EH (cell line): ENCODE measurements at regions not wholly inside any gene's neighbourhood (a gene's known extent, or its start where the extent isn't known, plus 50 kb on each side); places are given as distances from the start of the nearest gene placed in this dataset.

Experiments
- DNase-seq: peaks from one replicate; pipeline ENCODE4 v3.0.0-alpha.2; 2015; ENCODE audit warnings: low read depth

- DNase-seq, result peak; percentile 93
These were observed 472.9 kb downstream of the PRELID2 start for GRCh38 chr5:145362266-145362665.

GRCh38 chr5:145360936-145361335 lies 474.2 kb downstream of the PRELID2 start:
- DNase-seq, result peak; percentile 68

- DNase-seq, result peak; percentile 73
These were observed 484.6 kb downstream of the PRELID2 start for GRCh38 chr5:145350513-145350912.

- peak; percentile 83 for DNase-seq
These were observed 488.0 kb downstream of the PRELID2 start for GRCh38 chr5:145347026-145347616.

GRCh38 chr5:145345511-145346287 lies 489.4 kb downstream of the PRELID2 start:
- peak; percentile 53 for DNase-seq

- DNase-seq, result peak; percentile 41
These were observed 493.3 kb downstream of the PRELID2 start for GRCh38 chr5:145341842-145342241.

GRCh38 chr5:145340099-145340498 lies 495.0 kb downstream of the PRELID2 start:
- no peak for DNase-seq

- peak; percentile 36 for DNase-seq
These were observed 510.2 kb downstream of the PRELID2 start for GRCh38 chr5:145324767-145325479.

- DNase-seq, result peak; percentile 78
These were observed 511.0 kb downstream of the PRELID2 start for GRCh38 chr5:145324101-145324500.

- DNase-seq, result no peak
These were observed 518.9 kb downstream of the PRELID2 start for GRCh38 chr5:145316282-145316681.

- DNase-seq, result no peak
These were observed 527.2 kb downstream of the PRELID2 start for GRCh38 chr5:145307866-145308382.

- DNase-seq, result no peak
These were observed 539.8 kb downstream of the PRELID2 start for GRCh38 chr5:145295236-145295835.

GRCh38 chr5:145294331-145294730 lies 540.8 kb downstream of the PRELID2 start:
- DNase-seq, result no peak

GRCh38 chr5:145293716-145294115 lies 541.4 kb downstream of the PRELID2 start:
- DNase-seq, result no peak

- no peak for DNase-seq
These were observed 542.9 kb downstream of the PRELID2 start for GRCh38 chr5:145292278-145292677.

- peak; percentile 24 for DNase-seq
These were observed 551.9 kb downstream of the PRELID2 start for GRCh38 chr5:145283141-145283810.

GRCh38 chr5:145280806-145281205 lies 554.3 kb downstream of the PRELID2 start:
- no peak for DNase-seq

GRCh38 chr5:145280214-145280613 lies 554.9 kb downstream of the PRELID2 start:
- DNase-seq, result no peak

- DNase-seq, result peak; percentile 31
These were observed 574.5 kb downstream of the PRELID2 start for GRCh38 chr5:145260670-145261069.

- DNase-seq, result peak; percentile 27
These were observed 587.4 kb downstream of the PRELID2 start for GRCh38 chr5:145247745-145248040.

GRCh38 chr5:145246961-145247744 lies 588.0 kb downstream of the PRELID2 start:
- DNase-seq, result peak; percentile 53
